KOPT-K1 (cell line): ENCODE measurements at regions not wholly inside any gene's neighbourhood (a gene's known extent, or its start where the extent isn't known, plus 50 kb on each side); places are given as distances from the start of the nearest gene placed in this dataset.

Experiments
- H3K27ac ChIP-seq: fragments of 200-600 bp; sonication (generic); 2 replicates; pipeline ENCODE4 v1.5.1; 2016; ENCODE audit warnings: antibody characterized with exemption, mild to moderate bottlenecking, low read depth, low read length; ENCODE audit not compliant: poor library complexity, severe bottlenecking
- H3K36me3 ChIP-seq: fragments of 200-600 bp; sonication (generic); 2 replicates; pipeline ENCODE4 v1.5.1; 2017; ENCODE audit warnings: antibody characterized with exemption, mild to moderate bottlenecking, low read length, moderate library complexity; ENCODE audit not compliant: insufficient read depth
- H3K9me3 ChIP-seq: fragments of 200-600 bp; sonication (generic); 2 replicates; pipeline ENCODE4 v1.5.1; 2017; ENCODE audit warnings: antibody characterized with exemption, low read length, mild to moderate bottlenecking; ENCODE audit not compliant: insufficient read depth, poor library complexity, severe bottlenecking

DNA sequence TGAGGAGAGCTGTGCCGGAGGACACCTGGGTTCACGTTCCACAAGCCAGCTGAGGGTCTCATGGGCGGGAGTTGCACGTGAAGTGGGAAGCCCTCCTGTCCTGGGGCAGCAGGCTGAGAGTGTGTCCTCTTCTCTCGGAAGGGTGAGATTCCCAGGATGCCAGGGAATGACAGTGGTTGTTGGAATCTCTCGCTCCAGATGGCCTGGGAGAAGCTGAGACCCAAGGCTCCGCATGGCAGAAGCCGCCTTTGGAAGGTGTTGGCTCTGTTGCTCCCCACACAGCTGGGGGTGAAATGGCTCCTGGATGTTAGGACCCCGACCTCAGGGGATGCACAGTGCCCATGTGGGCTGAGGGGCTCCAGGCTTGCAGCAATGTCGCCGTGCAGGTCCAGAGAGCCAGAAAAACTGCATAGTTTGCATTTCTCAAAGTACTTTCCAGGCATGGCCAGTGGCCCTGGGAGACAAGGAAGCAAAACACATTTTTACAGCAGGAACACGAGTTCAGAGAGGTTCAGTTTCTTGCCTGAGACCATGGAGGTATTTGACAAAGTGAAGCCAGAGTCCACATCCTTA lies 153.4 kb downstream of the TMEM18 start:
- Histone ChIP-seq H3K27ac (no peak overlapping the region), H3K9me3 (no peaks in the 10 kb centered on the region), H3K36me3 (no peaks in the 10 kb centered on the region)

DNA sequence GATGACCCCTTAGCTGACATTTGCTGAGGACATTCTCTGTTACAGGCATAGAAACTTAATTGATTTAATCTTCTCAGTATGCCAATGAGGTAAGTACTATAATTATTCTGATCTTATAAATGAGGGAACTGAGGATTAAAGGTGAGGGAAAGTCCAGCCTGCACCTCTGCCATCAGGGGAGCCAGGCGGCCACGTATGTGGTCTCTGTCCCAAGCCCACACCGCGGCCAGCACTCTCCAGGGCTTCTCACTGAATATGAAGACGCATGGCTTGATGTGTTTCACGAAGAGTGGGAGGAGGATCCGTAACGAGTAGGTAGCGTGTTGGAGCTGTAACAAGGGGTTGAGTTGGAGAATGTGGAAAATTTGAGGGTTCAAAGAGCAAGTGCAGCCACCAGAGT lies 154.4 kb downstream of the TMEM18 start:
- H3K27ac ChIP-seq, result no peak overlapping the region
- H3K9me3 ChIP-seq, result no peaks in the 10 kb centered on the region
- H3K36me3 ChIP-seq, result no peaks in the 10 kb centered on the region

DNA sequence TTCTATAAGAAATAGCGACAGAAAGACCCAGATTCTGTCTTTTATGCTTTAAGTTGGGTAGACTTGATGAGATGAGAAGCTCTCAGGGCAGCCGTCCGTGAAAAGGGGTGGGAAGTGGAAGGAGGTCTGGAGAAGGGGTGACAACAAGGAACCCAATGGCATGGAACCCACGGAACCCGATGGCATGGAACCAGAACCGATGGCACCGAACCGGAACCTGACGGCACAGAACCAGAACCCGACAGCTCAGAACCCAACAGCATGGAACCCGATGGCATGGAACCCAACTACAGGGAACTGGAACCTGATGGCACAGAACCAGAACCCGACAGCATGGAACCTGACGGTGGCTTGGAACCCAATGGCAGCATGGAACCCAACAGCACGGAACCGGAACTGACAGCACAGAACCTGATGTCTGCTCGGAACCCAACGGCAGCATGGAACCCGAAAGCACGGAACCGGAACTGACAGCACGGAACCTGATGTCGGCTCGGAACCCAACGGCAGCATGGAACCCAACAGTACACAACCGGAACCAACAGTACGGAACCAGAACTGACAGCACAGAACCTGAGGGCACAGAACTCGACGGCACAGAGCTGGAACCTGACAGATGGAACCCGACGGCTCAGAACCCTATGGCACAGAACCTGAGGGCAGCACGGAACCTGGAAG lies 155.2 kb downstream of the TMEM18 start:
- no peaks in the 10 kb centered on the region for H3K9me3 ChIP-seq
- H3K27ac ChIP-seq, result no peak overlapping the region
- H3K36me3 ChIP-seq, result no peaks in the 10 kb centered on the region

DNA sequence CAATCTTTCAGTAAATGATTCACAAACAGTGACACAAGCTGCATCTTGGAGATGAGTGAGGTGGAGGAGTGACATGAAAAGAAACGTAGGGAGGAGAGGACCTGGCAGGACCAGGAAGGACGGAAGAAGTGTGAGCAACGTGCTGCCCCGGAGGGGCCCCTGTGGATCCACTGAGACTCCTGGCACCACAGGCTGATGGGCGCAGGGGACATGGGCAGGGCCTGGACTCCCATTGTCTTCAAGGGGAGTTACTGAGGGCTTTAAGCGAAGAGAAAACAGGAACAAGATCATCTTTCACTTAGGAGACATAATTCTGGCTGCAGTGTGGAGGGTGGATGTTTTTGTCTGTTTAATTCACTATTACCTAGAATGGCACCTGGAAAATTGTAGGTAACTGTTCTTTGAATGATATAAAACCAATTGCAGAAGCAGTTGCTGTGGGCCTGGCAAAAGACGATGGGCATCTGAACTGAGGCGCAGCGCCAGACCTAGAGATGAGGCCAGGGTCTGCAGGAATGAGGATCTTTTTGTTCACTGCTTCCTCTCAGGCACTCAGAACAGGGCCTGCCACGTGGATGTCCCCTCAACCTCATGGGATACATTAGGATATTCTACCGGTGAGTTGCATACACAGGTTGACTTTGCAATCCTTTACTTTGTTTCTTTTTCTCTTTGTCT lies 156.4 kb downstream of the TMEM18 start:
- Histone ChIP-seq H3K36me3 (no peaks in the 10 kb centered on the region), H3K9me3 (no peaks in the 10 kb centered on the region)

DNA sequence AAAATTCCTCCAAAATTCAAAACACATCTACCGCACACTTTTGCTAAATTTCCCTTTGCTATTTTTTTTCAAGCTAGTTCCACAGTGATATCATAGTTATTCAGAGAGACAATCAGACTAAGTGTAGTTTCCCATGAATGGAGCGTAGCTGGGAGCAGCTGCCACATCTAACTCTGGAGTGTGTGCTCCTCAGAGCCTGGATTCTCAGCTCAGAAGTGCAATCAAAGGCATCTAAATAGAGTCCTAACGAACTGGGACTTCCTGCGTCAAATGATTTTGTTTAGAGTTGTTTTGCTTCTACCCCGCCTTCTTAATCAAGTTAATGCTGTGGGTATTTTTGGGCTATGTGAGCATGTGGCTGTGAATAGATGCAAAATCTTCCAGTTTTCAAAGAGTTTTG lies 160.3 kb downstream of the TMEM18 start:
- Histone ChIP-seq H3K9me3 (no peaks in the 10 kb centered on the region), H3K36me3 (no peaks in the 10 kb centered on the region), H3K27ac (no peak overlapping the region)

More for the DNA sequence above, 156.4 kb downstream of the TMEM18 start:
- H3K27ac ChIP-seq, result no peak overlapping the region

DNA sequence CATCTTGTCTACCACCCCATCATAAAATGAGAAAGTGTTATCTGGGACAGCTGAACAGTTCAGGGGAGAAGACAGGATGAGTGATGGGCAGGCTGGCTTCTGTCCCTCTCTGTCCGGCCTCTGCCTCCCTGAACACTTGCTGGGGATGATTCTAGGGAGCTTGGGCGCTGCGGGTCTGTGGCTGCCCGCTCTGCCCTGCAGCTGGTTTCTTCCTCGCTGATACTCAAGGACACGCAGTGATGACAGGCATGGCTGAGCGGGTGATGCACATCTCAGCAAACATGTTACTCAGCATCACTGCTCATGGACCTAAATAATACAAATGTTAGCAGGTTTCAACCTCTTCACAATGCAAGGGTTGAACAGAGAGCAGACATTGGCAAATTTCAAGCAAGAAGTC lies 161.1 kb downstream of the TMEM18 start:
- H3K27ac ChIP-seq, result no peak overlapping the region
- no peaks in the 10 kb centered on the region for H3K9me3 ChIP-seq
- H3K36me3 ChIP-seq, result no peaks in the 10 kb centered on the region

DNA sequence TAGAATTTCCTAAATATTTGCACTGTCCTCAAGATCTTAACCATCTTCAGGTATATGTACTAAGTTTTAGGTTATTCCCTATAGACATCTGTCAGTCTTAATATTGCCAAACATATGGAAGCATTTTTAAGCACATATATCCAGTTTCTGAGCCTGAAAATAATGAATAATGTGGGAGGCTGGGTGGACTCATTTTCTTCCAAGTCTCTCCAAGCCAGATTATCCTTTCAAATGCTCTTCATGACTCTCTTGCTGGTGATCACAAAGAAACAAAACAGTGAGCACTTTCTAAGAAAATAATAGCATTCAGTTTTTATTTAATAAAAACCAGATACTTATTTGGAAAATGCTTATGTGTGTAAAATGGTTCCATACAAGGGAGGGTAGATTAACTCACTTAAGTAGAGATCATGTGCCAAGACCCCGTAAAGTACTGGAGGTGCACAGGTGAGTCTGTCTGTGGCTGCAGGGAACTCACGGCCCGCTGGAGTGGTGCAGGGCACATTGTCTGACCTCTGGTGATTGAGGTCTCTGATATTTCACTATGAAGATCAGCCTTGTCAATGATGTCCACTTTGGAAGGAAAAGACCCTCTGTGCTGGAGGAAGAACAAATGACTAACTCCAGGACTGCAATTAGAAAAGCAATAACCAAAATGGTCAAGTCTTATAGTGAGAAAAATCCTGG lies 161.6 kb downstream of the TMEM18 start:
- Histone ChIP-seq H3K9me3 (peaks cover 3% of the 10 kb centered on the region), H3K36me3 (no peaks in the 10 kb centered on the region), H3K27ac (no peak overlapping the region)

DNA sequence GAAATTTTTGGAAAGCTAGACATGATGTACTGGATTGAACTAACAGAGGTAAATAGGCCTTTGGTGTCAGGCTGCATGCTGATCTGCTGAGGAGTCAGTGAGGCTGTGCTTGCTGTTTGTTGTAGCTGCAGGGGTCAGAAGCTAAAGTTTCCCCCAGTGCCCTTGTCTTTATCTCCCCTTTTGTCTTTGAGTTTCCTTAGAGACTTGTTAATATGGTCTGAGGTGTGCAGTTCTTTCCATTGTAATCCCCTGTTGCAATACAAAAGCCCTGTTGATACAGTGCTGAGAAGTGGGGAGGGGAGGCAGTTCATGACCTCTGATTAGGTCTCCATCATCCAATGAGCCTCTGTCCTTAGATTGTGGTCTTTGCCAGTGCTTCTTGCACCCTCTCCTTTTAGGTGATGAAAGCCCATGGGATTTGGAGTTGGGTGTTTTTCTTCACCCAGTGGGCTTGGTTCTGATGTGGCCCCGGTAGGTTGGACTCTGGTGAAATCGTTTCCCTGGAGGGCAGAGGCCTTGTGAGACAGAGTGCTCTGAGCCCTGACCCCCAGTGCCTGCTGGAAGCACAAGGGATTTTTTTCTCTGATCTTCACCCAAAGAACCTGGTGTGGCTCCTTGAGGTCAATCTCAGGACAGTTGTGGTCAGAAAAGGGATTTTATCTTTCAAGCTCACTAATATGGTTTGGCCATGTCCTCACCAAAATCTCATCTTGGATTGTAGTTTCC lies 163.1 kb downstream of the TMEM18 start:
- H3K36me3 ChIP-seq, result no peaks in the 10 kb centered on the region
- peaks cover 10% of the 10 kb centered on the region for H3K9me3 ChIP-seq
- H3K27ac ChIP-seq, result no peak overlapping the region

DNA sequence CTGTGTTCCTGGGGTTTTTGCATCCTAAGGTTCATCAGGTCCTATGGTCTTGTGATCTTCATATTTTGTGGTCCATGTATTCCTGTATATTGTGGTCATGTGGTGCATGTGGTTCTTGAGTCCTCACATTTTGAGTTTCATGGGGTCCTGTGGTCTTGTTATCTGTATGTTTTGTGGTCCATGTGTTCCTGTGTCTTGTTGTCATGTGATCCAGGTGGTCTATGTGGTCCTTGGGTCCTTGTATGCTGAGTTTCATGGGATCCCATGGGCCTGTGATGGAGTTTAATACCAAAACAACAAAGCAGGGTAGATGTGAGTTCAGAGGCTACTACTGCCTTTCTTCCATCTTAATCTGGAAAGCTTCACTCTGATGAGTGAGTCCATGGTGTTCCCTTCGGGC lies 166.4 kb downstream of the TMEM18 start:
- Histone ChIP-seq H3K27ac (no peak overlapping the region), H3K36me3 (no peaks in the 10 kb centered on the region), H3K9me3 (peaks cover 10% of the 10 kb centered on the region)

DNA sequence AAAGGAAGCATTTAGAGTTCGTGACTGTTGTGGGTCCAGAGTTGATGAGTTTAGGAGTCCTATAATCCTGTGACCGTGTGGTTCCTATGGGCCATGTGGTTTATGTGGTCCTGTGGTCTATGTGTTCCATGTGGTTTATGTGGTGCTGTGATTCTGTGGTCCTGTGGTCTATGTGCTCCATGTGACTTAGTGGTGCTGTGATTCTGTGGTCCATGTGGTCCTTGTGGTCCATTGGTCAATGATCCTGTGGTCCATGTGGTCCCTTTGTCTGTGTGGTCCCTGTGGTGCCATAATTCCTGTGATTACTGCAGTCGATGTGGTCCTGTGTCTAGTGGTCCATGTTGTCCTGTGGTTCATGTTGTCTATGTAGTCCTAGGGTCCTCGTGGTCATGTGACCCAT lies 167.3 kb downstream of the TMEM18 start:
- H3K27ac ChIP-seq, result no peak overlapping the region
- H3K36me3 ChIP-seq, result no peaks in the 10 kb centered on the region
- peaks cover 10% of the 10 kb centered on the region for H3K9me3 ChIP-seq

DNA sequence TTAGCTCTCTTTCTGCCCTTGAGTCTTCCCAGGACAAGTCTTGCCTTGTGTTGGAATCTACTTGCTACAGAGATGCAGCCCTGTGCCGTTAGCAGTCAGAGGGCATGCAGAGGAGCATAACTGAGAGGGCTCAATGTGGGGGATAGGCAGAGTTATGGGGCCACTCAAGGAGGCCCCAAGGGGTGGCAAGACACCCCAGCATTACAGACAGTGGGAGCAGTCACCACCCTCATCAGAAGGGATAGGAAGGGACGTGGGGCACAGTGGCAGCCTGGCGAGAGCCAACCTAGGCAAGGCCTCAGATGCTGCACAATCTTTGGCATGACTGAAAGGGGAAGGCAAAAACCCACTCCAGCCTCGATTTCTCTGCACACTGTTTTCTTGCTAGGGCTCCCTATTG lies 169.1 kb downstream of the TMEM18 start:
- Histone ChIP-seq H3K36me3 (no peaks in the 10 kb centered on the region), H3K27ac (no peak overlapping the region), H3K9me3 (peaks cover 10% of the 10 kb centered on the region)

DNA sequence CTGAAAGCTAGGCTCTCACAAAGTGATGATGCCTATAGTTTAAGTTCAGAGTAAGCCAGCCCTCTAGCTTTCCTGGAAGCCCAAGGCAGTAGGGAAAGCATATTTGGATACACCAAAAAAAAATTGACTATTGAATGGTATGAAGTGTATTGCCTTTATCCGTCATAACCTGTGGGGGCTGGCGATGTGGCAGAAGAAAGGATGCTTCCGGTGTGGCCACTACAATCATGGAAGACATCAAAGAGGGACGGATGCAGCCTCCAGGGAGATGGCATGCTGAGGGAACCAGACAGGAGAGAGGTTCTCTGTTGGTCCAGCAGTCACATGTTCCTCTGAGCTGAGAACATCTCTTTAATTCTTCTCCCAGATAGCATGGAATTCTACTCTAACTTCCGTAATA lies 170.3 kb downstream of the TMEM18 start:
- no peaks in the 10 kb centered on the region for H3K36me3 ChIP-seq
- no peak overlapping the region for H3K27ac ChIP-seq
- H3K9me3 ChIP-seq, result peaks cover 10% of the 10 kb centered on the region

DNA sequence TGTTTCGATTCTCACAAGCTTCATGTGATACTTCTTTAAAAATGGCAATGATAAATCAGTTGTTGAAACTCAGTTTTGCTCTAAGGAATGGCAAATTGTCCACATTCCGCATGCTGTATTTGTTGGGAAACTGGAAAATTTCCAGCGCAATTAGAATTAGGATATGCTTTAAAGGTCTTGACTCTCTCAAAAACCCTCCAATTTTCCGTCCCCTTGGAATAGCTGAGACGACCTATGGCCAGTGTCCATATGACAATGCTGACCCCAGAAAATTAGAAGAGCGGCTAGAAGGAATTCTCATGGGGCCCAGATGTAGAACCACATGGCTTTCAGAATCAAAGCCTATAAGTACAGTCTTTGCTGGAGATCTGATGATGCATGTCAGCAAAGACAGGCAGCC lies 170.8 kb downstream of the TMEM18 start:
- no peak overlapping the region for H3K27ac ChIP-seq
- no peaks in the 10 kb centered on the region for H3K36me3 ChIP-seq
- peaks cover 10% of the 10 kb centered on the region for H3K9me3 ChIP-seq

DNA sequence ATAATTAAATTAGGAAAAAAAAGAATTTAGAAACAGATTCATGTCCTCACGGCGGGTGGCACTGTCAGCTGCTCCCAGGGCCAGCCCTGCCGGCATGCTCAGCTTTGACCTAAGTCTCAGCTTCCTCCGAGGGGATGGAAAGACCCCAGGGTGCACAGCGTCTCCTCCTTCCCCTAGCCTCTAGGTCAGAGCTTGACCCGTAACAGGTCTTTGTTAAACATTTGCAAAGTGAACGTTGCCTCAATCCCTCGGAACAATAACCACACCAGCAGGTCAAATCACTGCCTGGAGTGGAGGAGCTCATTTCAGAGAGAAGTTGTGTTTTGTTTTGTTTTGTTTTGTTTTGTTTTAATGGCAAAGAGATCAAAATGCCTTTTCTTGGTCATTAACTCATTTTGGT lies 171.3 kb downstream of the TMEM18 start:
- peaks cover 10% of the 10 kb centered on the region for H3K9me3 ChIP-seq
- no peak overlapping the region for H3K27ac ChIP-seq
- no peaks in the 10 kb centered on the region for H3K36me3 ChIP-seq
